SK-N-SH treated with all-trans-retinoic acid at 6 μM for 48 hours (cell line): ENCODE measurements at regions not wholly inside any gene's neighbourhood (a gene's known extent, or its start where the extent isn't known, plus 50 kb on each side); places are given as distances from the start of the nearest gene placed in this dataset.

Experiments used
- ATAC-seq: fragments of 200-7000 bp; cut with Tn5 transposase; 3 replicates; pipeline ENCODE4 v1.9.1; 2020; ENCODE audit warnings: mild to moderate bottlenecking, moderate library complexity
- ARNTL ChIP-seq: fragments of 450-650 bp; formaldehyde crosslinking; IDR thresholded peaks from 2 replicates; pipeline ENCODE4 v1.5.0; 2020; ENCODE audit warnings: low read depth, mild to moderate bottlenecking, moderate library complexity, borderline replicate concordance
- CREB5 ChIP-seq: fragments of 250-450 bp; sonication (Bioruptor Pico); IDR thresholded peaks from 2 replicates; pipeline ENCODE4 v1.5.1; 2020; ENCODE audit warnings: low read depth, mild to moderate bottlenecking, moderate library complexity
- CSDC2 ChIP-seq: fragments of 250-450 bp; sonication (Bioruptor Pico); IDR thresholded peaks from 2 replicates; pipeline ENCODE4 v1.5.0; 2020; ENCODE audit warnings: mild to moderate bottlenecking, moderate library complexity
- CSRNP3 ChIP-seq: fragments of 250-450 bp; sonication (Bioruptor Pico); IDR thresholded peaks from 2 replicates; pipeline ENCODE4 v1.5.1; 2021; ENCODE audit warnings: mild to moderate bottlenecking, moderate library complexity
- ESRRG ChIP-seq: fragments of 250-450 bp; sonication (Bioruptor Pico); IDR thresholded peaks from 2 replicates; pipeline ENCODE4 v1.6.1; 2021; ENCODE audit warnings: mild to moderate bottlenecking
- GLIS3 ChIP-seq: fragments of 250-450 bp; sonication (Bioruptor Pico); IDR thresholded peaks from 2 replicates; pipeline ENCODE4 v1.5.0; 2020; ENCODE audit warnings: mild to moderate bottlenecking, moderate library complexity
- ISL1 ChIP-seq: fragments of 250-450 bp; sonication (Bioruptor Pico); IDR thresholded peaks from 2 replicates; pipeline ENCODE4 v2.1.2; 2022; ENCODE audit warnings: mild to moderate bottlenecking, moderate library complexity
- OSR1 ChIP-seq: fragments of 250-450 bp; sonication (Bioruptor Pico); IDR thresholded peaks from 2 replicates; pipeline ENCODE4 v1.8.0; 2022; ENCODE audit warnings: moderate library complexity, mild to moderate bottlenecking, inconsistent platforms
- PATZ1 ChIP-seq: fragments of 250-450 bp; sonication (Bioruptor Pico); IDR thresholded peaks from 2 replicates; pipeline ENCODE4 v1.8.0; 2020; ENCODE audit warnings: mild to moderate bottlenecking, moderate library complexity, borderline replicate concordance
- PPARA ChIP-seq: fragments of 250-450 bp; sonication (Bioruptor Pico); IDR thresholded peaks from 2 replicates; pipeline ENCODE4 v1.5.0; 2020; ENCODE audit warnings: mild to moderate bottlenecking, borderline replicate concordance
- RARB ChIP-seq: fragments of 250-450 bp; sonication (Bioruptor Pico); IDR thresholded peaks from 2 replicates; pipeline ENCODE4 v1.8.0; 2021; ENCODE audit warnings: mild to moderate bottlenecking, moderate library complexity
- SNAI2 ChIP-seq: fragments of 250-450 bp; sonication (Bioruptor Pico); IDR thresholded peaks from 2 replicates; pipeline ENCODE4 v1.5.0; 2020; ENCODE audit warnings: mild to moderate bottlenecking, moderate library complexity
- TCF4 ChIP-seq: fragments of 250-450 bp; sonication (Bioruptor Pico); IDR thresholded peaks from 2 replicates; pipeline ENCODE4 v1.8.0; 2021; ENCODE audit warnings: mild to moderate bottlenecking, moderate library complexity, borderline replicate concordance
- ZC3H10 ChIP-seq: fragments of 250-450 bp; sonication (Bioruptor Pico); IDR thresholded peaks from 2 replicates; pipeline ENCODE4 v1.5.1; 2021; ENCODE audit warnings: mild to moderate bottlenecking, moderate library complexity
- ZFP3 ChIP-seq: fragments of 250-450 bp; sonication (Bioruptor Pico); IDR thresholded peaks from 2 replicates; pipeline ENCODE4 v1.5.0; 2020; ENCODE audit warnings: mild to moderate bottlenecking, moderate library complexity
- ZFP30 ChIP-seq: fragments of 450-650 bp; formaldehyde crosslinking; IDR thresholded peaks from 2 replicates; pipeline ENCODE4 v1.5.0; 2022; ENCODE audit warnings: mild to moderate bottlenecking, moderate library complexity
- ZNF565 ChIP-seq: fragments of 450-650 bp; formaldehyde crosslinking; conservative IDR thresholded peaks from 2 replicates; pipeline ENCODE4 v1.5.0; 2020; ENCODE audit warnings: low read depth, mild to moderate bottlenecking, moderate library complexity
- ZNF8 ChIP-seq: fragments of 450-650 bp; formaldehyde crosslinking; IDR thresholded peaks from 2 replicates; pipeline ENCODE4 v1.5.0; 2020; ENCODE audit warnings: mild to moderate bottlenecking, moderate library complexity
- TF ChIP-seq, protein P1 (sequence below): fragments of 250-450 bp; sonication (Bioruptor Pico); IDR thresholded peaks from 2 replicates; pipeline ENCODE4 v1.5.0; 2020; ENCODE audit warnings: mild to moderate bottlenecking, moderate library complexity
- TF ChIP-seq, protein P2 (sequence below): fragments of 250-450 bp; sonication (Bioruptor Pico); IDR thresholded peaks from 2 replicates; pipeline ENCODE4 v1.8.0; 2021; ENCODE audit warnings: low read depth, mild to moderate bottlenecking, moderate library complexity, borderline replicate concordance

- TF ChIP-seq ARNTL (CRISPR knock-in tag) = no peak
Measured at GRCh38 chrX:45775468-45775867, 574.8 kb upstream of the DIPK2B start (continued).

- peak; percentile 7 for ATAC-seq
- TF ChIP-seq, protein P1, sequence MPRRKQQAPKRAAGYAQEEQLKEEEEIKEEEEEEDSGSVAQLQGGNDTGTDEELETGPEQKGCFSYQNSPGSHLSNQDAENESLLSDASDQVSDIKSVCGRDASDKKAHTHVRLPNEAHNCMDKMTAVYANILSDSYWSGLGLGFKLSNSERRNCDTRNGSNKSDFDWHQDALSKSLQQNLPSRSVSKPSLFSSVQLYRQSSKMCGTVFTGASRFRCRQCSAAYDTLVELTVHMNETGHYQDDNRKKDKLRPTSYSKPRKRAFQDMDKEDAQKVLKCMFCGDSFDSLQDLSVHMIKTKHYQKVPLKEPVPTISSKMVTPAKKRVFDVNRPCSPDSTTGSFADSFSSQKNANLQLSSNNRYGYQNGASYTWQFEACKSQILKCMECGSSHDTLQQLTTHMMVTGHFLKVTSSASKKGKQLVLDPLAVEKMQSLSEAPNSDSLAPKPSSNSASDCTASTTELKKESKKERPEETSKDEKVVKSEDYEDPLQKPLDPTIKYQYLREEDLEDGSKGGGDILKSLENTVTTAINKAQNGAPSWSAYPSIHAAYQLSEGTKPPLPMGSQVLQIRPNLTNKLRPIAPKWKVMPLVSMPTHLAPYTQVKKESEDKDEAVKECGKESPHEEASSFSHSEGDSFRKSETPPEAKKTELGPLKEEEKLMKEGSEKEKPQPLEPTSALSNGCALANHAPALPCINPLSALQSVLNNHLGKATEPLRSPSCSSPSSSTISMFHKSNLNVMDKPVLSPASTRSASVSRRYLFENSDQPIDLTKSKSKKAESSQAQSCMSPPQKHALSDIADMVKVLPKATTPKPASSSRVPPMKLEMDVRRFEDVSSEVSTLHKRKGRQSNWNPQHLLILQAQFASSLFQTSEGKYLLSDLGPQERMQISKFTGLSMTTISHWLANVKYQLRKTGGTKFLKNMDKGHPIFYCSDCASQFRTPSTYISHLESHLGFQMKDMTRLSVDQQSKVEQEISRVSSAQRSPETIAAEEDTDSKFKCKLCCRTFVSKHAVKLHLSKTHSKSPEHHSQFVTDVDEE (CRISPR knock-in tag) = no peak
- TF ChIP-seq ISL1 (CRISPR knock-in tag) = no peak
- no peak for TF ChIP-seq CREB5
- TF ChIP-seq SNAI2 = no peak
Measured at GRCh38 chrX:45774961-45775360, 574.3 kb upstream of the DIPK2B start.

GRCh38 chrX:45773572-45773971 is 572.9 kb upstream of the DIPK2B start:
- TF ChIP-seq ZC3H10 (CRISPR knock-in tag) = no peak
- TF ChIP-seq CREB5 = no peak
- no peak for ATAC-seq

- TF ChIP-seq TCF4 (CRISPR knock-in tag) = no peak
- TF ChIP-seq ZNF8 (CRISPR knock-in tag) = no peak
- no peak for TF ChIP-seq ESRRG (CRISPR knock-in tag)
- no peak for TF ChIP-seq OSR1 (CRISPR knock-in tag)
- TF ChIP-seq, protein P2, sequence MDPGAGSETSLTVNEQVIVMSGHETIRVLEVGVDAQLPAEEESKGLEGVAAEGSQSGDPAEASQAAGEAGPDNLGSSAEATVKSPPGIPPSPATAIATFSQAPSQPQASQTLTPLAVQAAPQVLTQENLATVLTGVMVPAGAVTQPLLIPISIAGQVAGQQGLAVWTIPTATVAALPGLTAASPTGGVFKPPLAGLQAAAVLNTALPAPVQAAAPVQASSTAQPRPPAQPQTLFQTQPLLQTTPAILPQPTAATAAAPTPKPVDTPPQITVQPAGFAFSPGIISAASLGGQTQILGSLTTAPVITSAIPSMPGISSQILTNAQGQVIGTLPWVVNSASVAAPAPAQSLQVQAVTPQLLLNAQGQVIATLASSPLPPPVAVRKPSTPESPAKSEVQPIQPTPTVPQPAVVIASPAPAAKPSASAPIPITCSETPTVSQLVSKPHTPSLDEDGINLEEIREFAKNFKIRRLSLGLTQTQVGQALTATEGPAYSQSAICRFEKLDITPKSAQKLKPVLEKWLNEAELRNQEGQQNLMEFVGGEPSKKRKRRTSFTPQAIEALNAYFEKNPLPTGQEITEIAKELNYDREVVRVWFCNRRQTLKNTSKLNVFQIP = no peak
- TF ChIP-seq PPARA (CRISPR knock-in tag) = no peak
- no peak for TF ChIP-seq ARNTL (CRISPR knock-in tag)
- no peak for TF ChIP-seq ISL1 (CRISPR knock-in tag)
- no peak for TF ChIP-seq SNAI2
- no peak for TF ChIP-seq ZFP3 (CRISPR knock-in tag)
- no peak for TF ChIP-seq ZNF565 (CRISPR knock-in tag)
- TF ChIP-seq RARB (CRISPR knock-in tag) = no peak
- TF ChIP-seq CREB5 = no peak
- TF ChIP-seq CSRNP3 (CRISPR knock-in tag) = no peak
- no peak for TF ChIP-seq GLIS3 (CRISPR knock-in tag)
- no peak for TF ChIP-seq CSDC2 (CRISPR knock-in tag)
- TF ChIP-seq PATZ1 = no peak
- no peak for TF ChIP-seq ZFP30 (CRISPR knock-in tag)
- TF ChIP-seq, protein P1 (CRISPR knock-in tag) = no peak
- TF ChIP-seq, all 23 proteins: peak for 0
- peak; percentile 30 for ATAC-seq
Measured at GRCh38 chrX:45771560-45772340, 571.1 kb upstream of the DIPK2B start.
